ENCODE measurements at regions not wholly inside any gene's neighbourhood (a gene's known extent, or its start where the extent isn't known, plus 50 kb on each side); places are given as distances from the start of the nearest gene placed in this dataset.

GRCh38 chr11:122202161-122202950 is 86.3 kb upstream of the BLID start:
- TF ChIP-seq, protein P1, sequence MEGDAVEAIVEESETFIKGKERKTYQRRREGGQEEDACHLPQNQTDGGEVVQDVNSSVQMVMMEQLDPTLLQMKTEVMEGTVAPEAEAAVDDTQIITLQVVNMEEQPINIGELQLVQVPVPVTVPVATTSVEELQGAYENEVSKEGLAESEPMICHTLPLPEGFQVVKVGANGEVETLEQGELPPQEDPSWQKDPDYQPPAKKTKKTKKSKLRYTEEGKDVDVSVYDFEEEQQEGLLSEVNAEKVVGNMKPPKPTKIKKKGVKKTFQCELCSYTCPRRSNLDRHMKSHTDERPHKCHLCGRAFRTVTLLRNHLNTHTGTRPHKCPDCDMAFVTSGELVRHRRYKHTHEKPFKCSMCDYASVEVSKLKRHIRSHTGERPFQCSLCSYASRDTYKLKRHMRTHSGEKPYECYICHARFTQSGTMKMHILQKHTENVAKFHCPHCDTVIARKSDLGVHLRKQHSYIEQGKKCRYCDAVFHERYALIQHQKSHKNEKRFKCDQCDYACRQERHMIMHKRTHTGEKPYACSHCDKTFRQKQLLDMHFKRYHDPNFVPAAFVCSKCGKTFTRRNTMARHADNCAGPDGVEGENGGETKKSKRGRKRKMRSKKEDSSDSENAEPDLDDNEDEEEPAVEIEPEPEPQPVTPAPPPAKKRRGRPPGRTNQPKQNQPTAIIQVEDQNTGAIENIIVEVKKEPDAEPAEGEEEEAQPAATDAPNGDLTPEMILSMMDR (IDR thresholded peaks at IDR 0.05): no peak
- Mint-ChIP-seq H3K27me3 (peaks cover 34% of the 10 kb centered on the region), H3K9me3 (no peaks in the 10 kb centered on the region), H3K27ac (no peak overlapping the region), H3K36me3 (ENCODE audit: low read depth) (no peaks in the 10 kb centered on the region), H3K4me1 (ENCODE audit: low read depth) (no peaks in the 10 kb centered on the region), H3K4me3 (no peak overlapping the region)
- POLR2A ChIA-PET: no interaction called here
- CTCF ChIA-PET: interaction anchor here (0.7 to 3.4 kb wide), 10 partner anchors 8 to 899 kb away, joined by 3 to 29 read pairs (median 4); no protein-coding TSS in a partner anchor
- DNase-seq (no peak), ATAC-seq (no peak)
- intact Hi-C loops (cut with micrococcal nuclease): loop anchor here (5.0 kb wide), 1 partner anchor 545 kb away; no protein-coding TSS in a partner anchor

- POLR2A ChIA-PET: no interaction called here
- intact Hi-C loops (cut with micrococcal nuclease): loop anchor here (5.0 kb wide), 1 partner anchor 544 kb away; no protein-coding TSS in a partner anchor
- CTCF ChIA-PET: no interaction called here
- DNase-seq: no peak
- Mint-ChIP-seq H3K9me3 (no peaks in the 10 kb centered on the region), H3K27ac (no peak overlapping the region), H3K4me3 (no peak overlapping the region), H3K36me3 (ENCODE audit: low read depth) (no peaks in the 10 kb centered on the region), H3K4me1 (ENCODE audit: low read depth) (no peaks in the 10 kb centered on the region), H3K27me3 (peaks cover 30% of the 10 kb centered on the region)
- TF ChIP-seq, protein P1 (IDR thresholded peaks at IDR 0.05): no peak
- no peak for ATAC-seq
Observed at GRCh38 chr11:122201106-122201505, 85.1 kb upstream of the BLID start.

GRCh38 chr11:122199661-122200060 is 83.6 kb upstream of the BLID start:
- no peaks in the 10 kb centered on the region for H3K9me3 Mint-ChIP-seq
- no peak overlapping the region for H3K4me3 Mint-ChIP-seq
- no peaks in the 10 kb centered on the region for H3K36me3 Mint-ChIP-seq (ENCODE audit: low read depth)
- DNase-seq: no peak
- POLR2A ChIA-PET: no interaction called here
- intact Hi-C loops (cut with micrococcal nuclease): loop anchor here (5.0 kb wide), 1 partner anchor 542 kb away; no protein-coding TSS in a partner anchor
- H3K27ac Mint-ChIP-seq: no peak overlapping the region
- no peak for ATAC-seq
- TF ChIP-seq, protein P1 (IDR thresholded peaks at IDR 0.05): no peak
- no peaks in the 10 kb centered on the region for H3K4me1 Mint-ChIP-seq (ENCODE audit: low read depth)
- peaks cover 24% of the 10 kb centered on the region for H3K27me3 Mint-ChIP-seq
- CTCF ChIA-PET: no interaction called here

GRCh38 chr11:122198291-122198983 is 82.4 kb upstream of the BLID start:
- Mint-ChIP-seq H3K27me3 (peaks cover 19% of the 10 kb centered on the region), H3K27ac (no peak overlapping the region), H3K4me3 (no peak overlapping the region), H3K36me3 (ENCODE audit: low read depth) (no peaks in the 10 kb centered on the region), H3K4me1 (ENCODE audit: low read depth) (no peaks in the 10 kb centered on the region), H3K9me3 (no peaks in the 10 kb centered on the region)
- POLR2A ChIA-PET: no interaction called here
- DNase-seq (no peak), ATAC-seq (no peak)
- TF ChIP-seq, protein P1 (IDR thresholded peaks at IDR 0.05): no peak
- intact Hi-C loops (cut with micrococcal nuclease): no loop called here
- CTCF ChIA-PET: no interaction called here

Data from activated CD8-positive, alpha-beta T cell treated with anti-CD3 and anti-CD28 coated beads for 36 hours (primary cell).